ENCODE measurements at regions not wholly inside any gene's neighbourhood (a gene's known extent, or its start where the extent isn't known, plus 50 kb on each side); places are given as distances from the start of the nearest gene placed in this dataset.

- no peaks in the 10 kb centered on the region for H3K4me1 ChIP-seq
- no peaks in the 10 kb centered on the region for H3K27me3 ChIP-seq
- 51 to 60% methylated on average over 2 of the region's 2 CpGs for WGBS, 2 donors
- H3K27ac ChIP-seq, result no peak overlapping the region
- no peak for DNase-seq
- TF ChIP-seq POLR2A (IDR thresholded peaks at IDR 0.05), result no peak
- no peak for TF ChIP-seq CTCF (IDR thresholded peaks at IDR 0.05)
- H3K9me3 ChIP-seq, result no peaks in the 10 kb centered on the region
- no peaks in the 10 kb centered on the region for H3K36me3 ChIP-seq (ENCODE audit: low read depth, missing control alignments)
- intact Hi-C loops (cut with DNase I; ENCODE audit: low total_unique reads), result no loop called here
- H3K4me3 ChIP-seq, result no peak overlapping the region
Measured at GRCh38 chr11:116547571-116547970, 225.2 kb downstream of the BUD13 start.

- intact Hi-C loops (cut with DNase I; ENCODE audit: low total_unique reads), result no loop called here
- H3K4me3 ChIP-seq, result no peak overlapping the region
- H3K27me3 ChIP-seq, result no peaks in the 10 kb centered on the region
- no peaks in the 10 kb centered on the region for H3K9me3 ChIP-seq
- no peak for TF ChIP-seq CTCF (IDR thresholded peaks at IDR 0.05)
- no peak for TF ChIP-seq POLR2A (IDR thresholded peaks at IDR 0.05)
- 94 to 95% methylated on average over 6 of the region's 6 CpGs for WGBS, 2 donors
- H3K4me1 ChIP-seq, result no peaks in the 10 kb centered on the region
- no peak overlapping the region for H3K27ac ChIP-seq
- DNase-seq, result no peak
- no peaks in the 10 kb centered on the region for H3K36me3 ChIP-seq (ENCODE audit: low read depth, missing control alignments)
Measured at GRCh38 chr11:116545912-116546311, 226.9 kb downstream of the BUD13 start.

- Histone ChIP-seq H3K9me3 (no peaks in the 10 kb centered on the region), H3K36me3 (ENCODE audit: low read depth, missing control alignments) (no peaks in the 10 kb centered on the region), H3K27ac (no peak overlapping the region), H3K27me3 (no peaks in the 10 kb centered on the region), H3K4me1 (no peaks in the 10 kb centered on the region), H3K4me3 (no peak overlapping the region)
- intact Hi-C loops (cut with DNase I; ENCODE audit: low total_unique reads), result no loop called here
- 87 to 88% methylated on average over 10 of the region's 10 CpGs for WGBS, 2 donors
- DNase-seq, result no peak
- no peak for TF ChIP-seq POLR2A (IDR thresholded peaks at IDR 0.05)
- TF ChIP-seq CTCF (IDR thresholded peaks at IDR 0.05), result no peak
Measured at GRCh38 chr11:116544721-116545120, 228.1 kb downstream of the BUD13 start.

- 85 to 95% methylated on average over 4 of the region's 4 CpGs for WGBS, 2 donors
- TF ChIP-seq CTCF (IDR thresholded peaks at IDR 0.05) (no peak), POLR2A (IDR thresholded peaks at IDR 0.05) (no peak)
- Histone ChIP-seq H3K4me1 (no peaks in the 10 kb centered on the region), H3K36me3 (ENCODE audit: low read depth, missing control alignments) (no peaks in the 10 kb centered on the region), H3K9me3 (no peaks in the 10 kb centered on the region), H3K27me3 (no peaks in the 10 kb centered on the region), H3K4me3 (no peak overlapping the region), H3K27ac (no peak overlapping the region)
- no peak for DNase-seq
- intact Hi-C loops (cut with DNase I; ENCODE audit: low total_unique reads), result no loop called here
Measured at GRCh38 chr11:116543911-116544475, 228.8 kb downstream of the BUD13 start.

GRCh38 chr11:116543099-116543498, 229.7 kb downstream of the BUD13 start:
- H3K9me3 ChIP-seq, result no peaks in the 10 kb centered on the region
- H3K27me3 ChIP-seq, result no peaks in the 10 kb centered on the region
- no peak overlapping the region for H3K4me3 ChIP-seq
- H3K36me3 ChIP-seq (ENCODE audit: low read depth, missing control alignments), result no peaks in the 10 kb centered on the region
- DNase-seq, result no peak
- no peak overlapping the region for H3K27ac ChIP-seq
- TF ChIP-seq POLR2A (IDR thresholded peaks at IDR 0.05) (no peak), CTCF (IDR thresholded peaks at IDR 0.05) (no peak)
- no peaks in the 10 kb centered on the region for H3K4me1 ChIP-seq
- intact Hi-C loops (cut with DNase I; ENCODE audit: low total_unique reads), result no loop called here
- WGBS, 2 donors, result 53 to 68% methylated on average over 4 of the region's 4 CpGs
